HepG2 (cell line): ENCODE measurements at regions not wholly inside any gene's neighbourhood (a gene's known extent, or its start where the extent isn't known, plus 50 kb on each side); places are given as distances from the start of the nearest gene placed in this dataset.
A peak's percentile ranks its signal among the peaks of the same experiment; 100 is the strongest.

Experiments used
- ASH2L ChIP-seq: fragments of 300-600, 200-600 bp; sonication (generic); IDR thresholded peaks from 2 replicates; pipeline ENCODE4 v1.7.0; 2017; ENCODE audit warnings: low read depth, mild to moderate bottlenecking, moderate library complexity, mixed read lengths, low read length; ENCODE audit not compliant: insufficient read length
- ATF7-NPFF ChIP-seq: sonication (generic); formaldehyde crosslinking; IDR thresholded peaks from 2 replicates; pipeline ENCODE4 v1.8.1; 2023; ENCODE audit warnings: mild to moderate bottlenecking, low read depth, missing genetic modification reagents, moderate library complexity
- CBX5 ChIP-seq: sonication (generic); formaldehyde crosslinking; IDR thresholded peaks from 2 replicates; pipeline ENCODE4 v1.4.0; 2020; ENCODE audit warnings: missing genetic modification reagents, borderline replicate concordance
- FOXK2 ChIP-seq: fragments of 450-650 bp; IDR thresholded peaks from 2 replicates; pipeline ENCODE4 v1.6.1; 2016
- GATAD1 ChIP-seq: IDR thresholded peaks from 2 replicates; pipeline ENCODE4 v1.6.1; 2016; ENCODE audit warnings: missing genetic modification reagents, missing compliant biosample characterization
- HNRNPUL1 ChIP-seq: fragments of 200-400 bp; formaldehyde crosslinking; IDR thresholded peaks from 2 replicates; pipeline ENCODE4 v1.6.1; 2017; ENCODE audit warnings: low read depth, mild to moderate bottlenecking, low read length, moderate library complexity
- HOXA5 ChIP-seq: sonication (generic); formaldehyde crosslinking; IDR thresholded peaks from 2 replicates; pipeline ENCODE4 v1.4.0; 2020; ENCODE audit warnings: missing genetic modification reagents
- JUND ChIP-seq: sonication (generic); formaldehyde crosslinking; IDR thresholded peaks from 2 replicates; pipeline ENCODE4 v1.8.0; 2022; ENCODE audit warnings: mild to moderate bottlenecking, missing genetic modification reagents
- KDM4B ChIP-seq: sonication (generic); formaldehyde crosslinking; IDR thresholded peaks from 2 replicates; pipeline ENCODE4 v1.4.0; 2020; ENCODE audit warnings: missing genetic modification reagents
- MXD4 ChIP-seq: IDR thresholded peaks from 2 replicates; pipeline ENCODE4 v1.6.1; 2016; ENCODE audit warnings: mild to moderate bottlenecking, missing biosample characterization, missing genetic modification reagents
- NR2F2 ChIP-seq: IDR thresholded peaks from 2 replicates; pipeline ENCODE4 v1.6.1; 2012; ENCODE audit warnings: low read depth, inconsistent platforms, borderline replicate concordance
- REPIN1 ChIP-seq: sonication (generic); formaldehyde crosslinking; IDR thresholded peaks from 2 replicates; pipeline ENCODE4 v1.8.0; 2022; ENCODE audit warnings: missing genetic modification reagents, low read depth, mild to moderate bottlenecking, borderline replicate concordance
- RXRB ChIP-seq: IDR thresholded peaks from 2 replicates; pipeline ENCODE4 v1.6.1; 2016; ENCODE audit warnings: borderline replicate concordance, missing genetic modification reagents, missing compliant biosample characterization
- SOX6 ChIP-seq, 2 experiments: fragments of 450-650 bp in 1 of 2; sonication (generic) in 1 of 2; formaldehyde crosslinking in 1 of 2; IDR thresholded peaks; 2 replicates each; pipeline versions ENCODE4 v1.4.0 to v1.6.1; 2017 to 2020; ENCODE audit warnings: antibody characterized with exemption in 1 of 2, mild to moderate bottlenecking in 1 of 2, missing genetic modification reagents in 1 of 2
- TBL1XR1 ChIP-seq: fragments of 150-350 bp; IDR thresholded peaks from 2 replicates; pipeline ENCODE4 v1.6.1; 2014; ENCODE audit warnings: borderline replicate concordance, low read length; ENCODE audit not compliant: partially characterized antibody
- TRIM24 ChIP-seq: sonication (generic); formaldehyde crosslinking; IDR thresholded peaks from 2 replicates; pipeline ENCODE4 v1.8.0; 2022; ENCODE audit warnings: mild to moderate bottlenecking, missing genetic modification reagents
- XRCC5 ChIP-seq: fragments of 200-400 bp; formaldehyde crosslinking; optimal IDR thresholded peaks from 2 replicates; pipeline ENCODE3; 2017; ENCODE audit warnings: mild to moderate bottlenecking, low read length
- ZBTB42 ChIP-seq: sonication (generic); formaldehyde crosslinking; IDR thresholded peaks from 2 replicates; pipeline ENCODE4 v1.5.0; 2020; ENCODE audit warnings: mild to moderate bottlenecking, missing genetic modification reagents
- ZNF552 ChIP-seq: sonication (generic); formaldehyde crosslinking; IDR thresholded peaks from 2 replicates; pipeline ENCODE4 v1.9.0; 2022; ENCODE audit warnings: missing genetic modification reagents, mild to moderate bottlenecking, borderline replicate concordance
- ZNF557 ChIP-seq: sonication (generic); formaldehyde crosslinking; IDR thresholded peaks from 2 replicates; pipeline ENCODE4 v1.4.0; 2020; ENCODE audit warnings: missing genetic modification reagents
- ZNF589 ChIP-seq: sonication (generic); formaldehyde crosslinking; conservative IDR thresholded peaks from 2 replicates; pipeline ENCODE4 v1.8.0; 2022; ENCODE audit warnings: mild to moderate bottlenecking, moderate library complexity, missing genetic modification reagents
- ZNF629 ChIP-seq: sonication (generic); formaldehyde crosslinking; conservative IDR thresholded peaks from 2 replicates; pipeline ENCODE4 v1.5.0; 2020; ENCODE audit warnings: missing genetic modification reagents
- TF ChIP-seq, protein P1 (sequence below): sonication (generic); formaldehyde crosslinking; IDR thresholded peaks from 2 replicates; pipeline ENCODE4 v1.5.1; 2020; ENCODE audit warnings: mild to moderate bottlenecking, moderate library complexity, missing genetic modification reagents
- TF ChIP-seq, protein P2 (sequence below): sonication (generic); formaldehyde crosslinking; IDR thresholded peaks from 2 replicates; pipeline ENCODE4 v1.4.0; 2020; ENCODE audit warnings: low read depth, missing genetic modification reagents
- TF ChIP-seq, protein P3 (sequence below): fragments of 450-650 bp; IDR thresholded peaks from 2 replicates; pipeline ENCODE4 v1.6.1; 2017

DNA sequence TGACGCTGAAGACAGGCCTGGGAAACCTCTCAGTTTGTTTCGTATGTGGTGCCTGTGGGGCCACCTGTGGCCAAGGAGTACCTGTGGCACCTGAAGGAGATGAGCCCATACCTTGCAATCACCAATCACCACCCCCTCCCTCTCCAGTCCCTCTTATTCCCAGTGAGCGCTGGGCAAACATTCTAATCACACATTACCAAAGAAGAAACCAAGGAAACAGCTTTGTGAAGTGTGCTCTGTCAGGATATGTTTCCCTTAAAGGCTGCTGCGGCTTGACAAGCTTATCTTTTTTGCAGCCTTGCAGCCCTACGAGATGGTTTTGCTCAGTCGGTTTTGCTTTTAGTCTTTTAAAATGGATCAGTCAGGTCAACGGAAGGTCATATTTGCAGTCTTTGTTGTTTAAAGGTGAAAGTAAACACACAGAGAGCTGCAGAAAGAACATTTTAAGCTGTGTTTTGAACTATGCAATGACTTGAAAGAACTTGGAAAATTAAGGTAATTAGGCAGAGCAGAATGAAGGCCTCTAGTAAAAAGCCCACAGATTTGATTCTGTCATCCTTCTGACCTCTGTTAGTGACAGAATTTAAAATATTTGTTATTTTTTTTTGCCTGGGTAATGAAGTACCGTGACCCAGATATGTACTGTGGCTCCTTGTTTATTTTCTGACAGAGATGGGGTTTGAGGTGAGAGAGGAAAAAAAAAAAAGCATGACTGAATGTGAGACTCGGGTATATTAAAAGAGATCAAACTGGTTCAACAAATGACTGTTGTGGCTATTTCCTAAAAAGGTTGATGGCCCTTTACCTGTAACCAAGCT lies 461.4 kb downstream of the NSUN3 start (continued):
- TF ChIP-seq, protein P1, sequence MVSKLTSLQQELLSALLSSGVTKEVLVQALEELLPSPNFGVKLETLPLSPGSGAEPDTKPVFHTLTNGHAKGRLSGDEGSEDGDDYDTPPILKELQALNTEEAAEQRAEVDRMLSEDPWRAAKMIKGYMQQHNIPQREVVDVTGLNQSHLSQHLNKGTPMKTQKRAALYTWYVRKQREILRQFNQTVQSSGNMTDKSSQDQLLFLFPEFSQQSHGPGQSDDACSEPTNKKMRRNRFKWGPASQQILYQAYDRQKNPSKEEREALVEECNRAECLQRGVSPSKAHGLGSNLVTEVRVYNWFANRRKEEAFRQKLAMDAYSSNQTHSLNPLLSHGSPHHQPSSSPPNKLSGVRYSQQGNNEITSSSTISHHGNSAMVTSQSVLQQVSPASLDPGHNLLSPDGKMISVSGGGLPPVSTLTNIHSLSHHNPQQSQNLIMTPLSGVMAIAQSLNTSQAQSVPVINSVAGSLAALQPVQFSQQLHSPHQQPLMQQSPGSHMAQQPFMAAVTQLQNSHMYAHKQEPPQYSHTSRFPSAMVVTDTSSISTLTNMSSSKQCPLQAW (CRISPR knock-in tag), result no peak
- TF ChIP-seq ATF7-NPFF (CRISPR knock-in tag) (no peak), KDM4B (no peak), ASH2L (peak; percentile 51), HOXA5 (CRISPR knock-in tag) (no peak), ZNF552 (CRISPR knock-in tag) (no peak), GATAD1 (CRISPR knock-in tag) (no peak), SOX6 (IDR thresholded peaks at IDR 0.05) (no peak), SOX6 (CRISPR knock-in tag; IDR thresholded peaks at IDR 0.05) (peak; percentile 73), XRCC5 (no peak), RXRB (CRISPR knock-in tag) (peak; percentile 86), HNRNPUL1 (no peak), TRIM24 (no peak), ZNF557 (no peak), ZNF629 (CRISPR knock-in tag) (no peak), ZBTB42 (no peak), JUND (CRISPR knock-in tag) (no peak), REPIN1 (no peak), FOXK2 (no peak), ZNF589 (CRISPR knock-in tag) (no peak), TBL1XR1 (no peak), CBX5 (CRISPR knock-in tag) (no peak), NR2F2 (peak; percentile 82), MXD4 (CRISPR knock-in tag) (no peak)
- TF ChIP-seq, protein P2, sequence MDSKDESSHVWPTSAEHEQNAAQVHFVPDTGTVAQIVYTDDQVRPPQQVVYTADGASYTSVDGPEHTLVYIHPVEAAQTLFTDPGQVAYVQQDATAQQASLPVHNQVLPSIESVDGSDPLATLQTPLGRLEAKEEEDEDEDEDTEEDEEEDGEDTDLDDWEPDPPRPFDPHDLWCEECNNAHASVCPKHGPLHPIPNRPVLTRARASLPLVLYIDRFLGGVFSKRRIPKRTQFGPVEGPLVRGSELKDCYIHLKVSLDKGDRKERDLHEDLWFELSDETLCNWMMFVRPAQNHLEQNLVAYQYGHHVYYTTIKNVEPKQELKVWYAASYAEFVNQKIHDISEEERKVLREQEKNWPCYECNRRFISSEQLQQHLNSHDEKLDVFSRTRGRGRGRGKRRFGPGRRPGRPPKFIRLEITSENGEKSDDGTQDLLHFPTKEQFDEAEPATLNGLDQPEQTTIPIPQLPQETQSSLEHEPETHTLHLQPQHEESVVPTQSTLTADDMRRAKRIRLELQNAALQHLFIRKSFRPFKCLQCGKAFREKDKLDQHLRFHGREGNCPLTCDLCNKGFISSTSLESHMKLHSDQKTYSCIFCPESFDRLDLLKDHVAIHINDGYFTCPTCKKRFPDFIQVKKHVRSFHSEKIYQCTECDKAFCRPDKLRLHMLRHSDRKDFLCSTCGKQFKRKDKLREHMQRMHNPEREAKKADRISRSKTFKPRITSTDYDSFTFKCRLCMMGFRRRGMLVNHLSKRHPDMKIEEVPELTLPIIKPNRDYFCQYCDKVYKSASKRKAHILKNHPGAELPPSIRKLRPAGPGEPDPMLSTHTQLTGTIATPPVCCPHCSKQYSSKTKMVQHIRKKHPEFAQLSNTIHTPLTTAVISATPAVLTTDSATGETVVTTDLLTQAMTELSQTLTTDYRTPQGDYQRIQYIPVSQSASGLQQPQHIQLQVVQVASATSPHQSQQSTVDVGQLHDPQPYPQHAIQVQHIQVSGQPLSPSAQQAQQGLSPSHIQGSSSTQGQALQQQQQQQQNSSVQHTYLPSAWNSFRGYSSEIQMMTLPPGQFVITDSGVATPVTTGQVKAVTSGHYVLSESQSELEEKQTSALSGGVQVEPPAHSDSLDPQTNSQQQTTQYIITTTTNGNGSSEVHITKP (CRISPR knock-in tag), result peak; percentile 75; the same call in 1 of the 2 replicates
- TF ChIP-seq, protein P3, sequence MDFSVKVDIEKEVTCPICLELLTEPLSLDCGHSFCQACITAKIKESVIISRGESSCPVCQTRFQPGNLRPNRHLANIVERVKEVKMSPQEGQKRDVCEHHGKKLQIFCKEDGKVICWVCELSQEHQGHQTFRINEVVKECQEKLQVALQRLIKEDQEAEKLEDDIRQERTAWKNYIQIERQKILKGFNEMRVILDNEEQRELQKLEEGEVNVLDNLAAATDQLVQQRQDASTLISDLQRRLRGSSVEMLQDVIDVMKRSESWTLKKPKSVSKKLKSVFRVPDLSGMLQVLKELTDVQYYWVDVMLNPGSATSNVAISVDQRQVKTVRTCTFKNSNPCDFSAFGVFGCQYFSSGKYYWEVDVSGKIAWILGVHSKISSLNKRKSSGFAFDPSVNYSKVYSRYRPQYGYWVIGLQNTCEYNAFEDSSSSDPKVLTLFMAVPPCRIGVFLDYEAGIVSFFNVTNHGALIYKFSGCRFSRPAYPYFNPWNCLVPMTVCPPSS, result no peak
